ENCODE measurements at regions not wholly inside any gene's neighbourhood (a gene's known extent, or its start where the extent isn't known, plus 50 kb on each side); places are given as distances from the start of the nearest gene placed in this dataset.

DNA sequence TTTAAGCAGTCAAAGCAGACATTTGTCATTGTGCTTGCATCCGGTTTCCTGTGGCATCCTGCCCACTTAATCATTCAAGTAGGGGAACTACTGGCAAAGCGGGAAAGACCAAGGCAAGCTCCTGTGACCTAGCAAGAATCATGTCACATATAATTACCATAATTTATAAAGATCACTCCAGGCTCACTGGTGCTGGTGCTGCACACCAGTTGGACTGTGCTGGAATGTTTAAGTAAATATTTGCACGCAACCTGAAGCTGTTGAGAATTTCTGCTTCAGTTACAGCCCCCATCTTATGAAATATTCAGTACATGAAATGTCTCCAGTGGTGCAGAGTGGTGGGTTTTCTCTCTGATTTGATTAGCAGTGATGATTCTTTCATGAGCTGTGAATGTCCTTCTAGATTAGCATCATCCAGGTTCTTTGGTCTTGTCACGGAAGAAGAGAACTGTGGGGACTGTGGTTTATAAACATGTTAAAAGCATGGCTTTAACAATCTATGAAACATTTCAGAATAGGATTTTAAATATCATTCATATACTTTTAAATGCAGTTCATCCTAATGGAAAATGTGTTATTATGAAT, 621.3 kb upstream of the EPHA6 start:
- ATAC-seq (ENCODE audit: low FRiP score) (no peak), DNase-seq (ENCODE audit: low spot score) (no peak)
- TF ChIP-seq, protein P1, sequence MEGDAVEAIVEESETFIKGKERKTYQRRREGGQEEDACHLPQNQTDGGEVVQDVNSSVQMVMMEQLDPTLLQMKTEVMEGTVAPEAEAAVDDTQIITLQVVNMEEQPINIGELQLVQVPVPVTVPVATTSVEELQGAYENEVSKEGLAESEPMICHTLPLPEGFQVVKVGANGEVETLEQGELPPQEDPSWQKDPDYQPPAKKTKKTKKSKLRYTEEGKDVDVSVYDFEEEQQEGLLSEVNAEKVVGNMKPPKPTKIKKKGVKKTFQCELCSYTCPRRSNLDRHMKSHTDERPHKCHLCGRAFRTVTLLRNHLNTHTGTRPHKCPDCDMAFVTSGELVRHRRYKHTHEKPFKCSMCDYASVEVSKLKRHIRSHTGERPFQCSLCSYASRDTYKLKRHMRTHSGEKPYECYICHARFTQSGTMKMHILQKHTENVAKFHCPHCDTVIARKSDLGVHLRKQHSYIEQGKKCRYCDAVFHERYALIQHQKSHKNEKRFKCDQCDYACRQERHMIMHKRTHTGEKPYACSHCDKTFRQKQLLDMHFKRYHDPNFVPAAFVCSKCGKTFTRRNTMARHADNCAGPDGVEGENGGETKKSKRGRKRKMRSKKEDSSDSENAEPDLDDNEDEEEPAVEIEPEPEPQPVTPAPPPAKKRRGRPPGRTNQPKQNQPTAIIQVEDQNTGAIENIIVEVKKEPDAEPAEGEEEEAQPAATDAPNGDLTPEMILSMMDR (IDR thresholded peaks at IDR 0.05): no peak

DNA sequence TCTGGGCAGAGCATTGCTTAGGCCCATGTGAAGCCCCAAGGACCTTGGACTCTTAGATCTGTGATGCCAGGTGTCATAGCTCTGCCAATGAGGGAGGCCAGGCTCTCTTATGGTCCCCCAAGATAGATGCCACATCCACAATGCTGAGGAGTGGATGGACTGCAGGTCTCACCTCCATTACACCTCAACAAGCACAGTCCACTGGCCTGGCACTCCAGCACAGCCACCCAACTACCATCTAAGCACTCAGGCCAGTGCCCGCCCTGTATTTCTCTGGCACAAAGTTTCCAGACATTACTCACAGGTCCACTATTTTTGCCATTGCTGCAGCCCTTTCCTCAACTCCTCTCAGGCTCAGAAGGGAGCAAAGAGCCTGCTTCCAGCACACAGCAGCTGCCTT, 613.5 kb upstream of the EPHA6 start:
- ATAC-seq (ENCODE audit: low FRiP score) (no peak), DNase-seq (ENCODE audit: low spot score) (no peak)
- TF ChIP-seq, protein P1 (IDR thresholded peaks at IDR 0.05): no peak

DNA sequence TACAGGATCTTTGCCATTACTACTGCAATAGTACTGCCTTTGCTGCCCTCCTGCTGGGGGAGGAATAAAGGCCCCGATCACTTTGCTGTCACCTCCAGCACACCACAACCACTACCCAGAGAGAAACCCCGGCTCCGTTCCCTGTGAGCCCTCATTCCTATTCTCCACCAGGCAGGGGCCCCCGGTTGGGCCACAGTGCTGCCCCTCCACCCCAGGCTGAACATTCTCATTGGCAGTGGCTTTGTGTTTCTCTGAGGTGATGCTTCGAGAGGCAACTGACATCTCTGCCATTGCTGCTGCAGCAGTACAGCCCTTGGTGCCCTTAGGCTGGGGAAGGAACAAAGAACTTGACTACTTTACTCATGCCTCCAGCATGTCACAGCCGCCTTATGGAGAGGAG, 612.9 kb upstream of the EPHA6 start:
- TF ChIP-seq, protein P1 (IDR thresholded peaks at IDR 0.05): no peak
- DNase-seq (ENCODE audit: low spot score): no peak
- ATAC-seq (ENCODE audit: low FRiP score): no peak

DNA sequence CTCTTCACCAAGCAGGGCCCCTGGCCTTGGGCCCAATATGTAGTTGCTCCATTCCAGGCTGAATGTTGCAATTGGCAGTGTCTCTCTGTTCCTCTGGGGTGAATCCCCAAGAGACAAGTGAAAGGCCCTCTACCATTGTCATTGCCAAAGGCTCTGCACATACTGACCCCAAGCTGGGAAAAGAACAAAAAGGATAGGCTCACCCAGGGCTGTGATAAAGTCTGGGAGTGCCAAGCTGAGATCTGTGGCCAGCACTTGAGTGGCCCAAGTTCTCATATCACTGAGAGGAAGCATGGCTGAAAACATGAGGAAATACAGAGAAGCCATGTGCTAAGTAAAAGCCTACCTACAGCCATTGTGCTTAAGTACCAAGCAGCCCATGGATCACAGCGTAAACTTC, 612.2 kb upstream of the EPHA6 start:
- TF ChIP-seq, protein P1 (IDR thresholded peaks at IDR 0.05): no peak

DNA sequence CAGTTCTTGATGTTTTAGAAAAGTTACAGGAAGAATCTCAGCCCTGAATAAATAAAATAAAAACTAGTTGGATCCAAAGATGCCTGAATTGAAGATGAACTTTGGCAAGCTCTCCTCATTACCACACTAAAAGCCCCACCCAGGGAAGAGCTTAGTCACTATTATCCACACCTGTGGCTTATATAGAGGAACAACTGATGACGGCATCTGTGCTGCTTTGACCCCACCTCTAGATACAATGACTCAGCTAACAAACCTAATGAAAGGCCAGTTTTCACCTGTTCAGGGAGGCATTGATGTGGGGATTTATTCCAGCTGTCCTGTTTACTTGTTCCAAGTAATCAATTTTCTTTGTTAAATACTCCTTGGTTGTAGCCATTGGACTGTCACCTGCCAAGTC, 604.7 kb upstream of the EPHA6 start:
- ATAC-seq (ENCODE audit: low FRiP score): no peak
- no peak for DNase-seq (ENCODE audit: low spot score)
- TF ChIP-seq, protein P1 (IDR thresholded peaks at IDR 0.05): no peak

More for the DNA sequence above, 612.2 kb upstream of the EPHA6 start:
- no peak for ATAC-seq (ENCODE audit: low FRiP score)
- DNase-seq (ENCODE audit: low spot score): no peak

DNA sequence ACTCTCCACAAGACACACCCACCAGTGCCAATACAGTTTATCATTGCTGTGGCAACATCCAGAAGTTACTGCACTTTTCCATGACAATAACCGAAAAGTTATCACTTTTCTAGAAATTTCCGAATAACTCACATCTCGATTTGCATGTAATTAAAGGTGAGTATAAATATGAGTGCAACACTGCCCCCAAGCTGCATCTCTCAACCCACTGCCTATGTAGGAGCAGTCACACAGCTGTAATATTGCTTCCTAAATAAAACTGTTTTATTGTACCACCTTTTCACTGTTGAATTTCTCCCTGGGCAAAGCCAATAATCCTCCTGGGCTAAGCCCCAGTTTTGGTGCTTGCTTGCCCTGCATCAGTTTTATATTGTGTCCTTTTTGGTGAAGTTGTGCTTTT, 601.0 kb upstream of the EPHA6 start:
- TF ChIP-seq, protein P1 (IDR thresholded peaks at IDR 0.05): no peak
- ATAC-seq (ENCODE audit: low FRiP score) (no peak), DNase-seq (ENCODE audit: low spot score) (no peak)

DNA sequence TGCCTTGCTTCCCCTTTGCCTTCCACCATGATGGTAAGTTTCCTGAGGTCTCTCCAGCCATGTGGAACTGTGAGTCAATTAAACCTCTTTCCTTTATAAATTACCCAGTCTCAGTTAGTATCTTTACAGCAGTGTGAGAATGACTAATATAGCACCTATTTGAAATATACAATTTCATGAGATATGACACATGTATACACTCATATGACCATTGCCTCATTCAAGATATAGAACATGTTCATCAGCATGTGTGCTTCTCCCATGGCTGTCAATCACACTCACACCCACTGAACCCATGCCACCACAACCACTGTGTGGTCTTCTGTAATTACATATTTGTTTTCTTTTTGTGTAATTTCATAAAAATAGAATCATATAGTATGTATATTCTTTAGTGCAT, 599.5 kb upstream of the EPHA6 start:
- DNase-seq (ENCODE audit: low spot score) (no peak), ATAC-seq (ENCODE audit: low FRiP score) (no peak)
- TF ChIP-seq, protein P1 (IDR thresholded peaks at IDR 0.05): no peak
